GM21360 (cell line): ENCODE measurements at regions not wholly inside any gene's neighbourhood (a gene's known extent, or its start where the extent isn't known, plus 50 kb on each side); places are given as distances from the start of the nearest gene placed in this dataset.

Experiments
- ATAC-seq: cut with Tn5 transposase; IDR thresholded peaks from one replicate; pipeline ENCODE4 v1.9.1; 2021; ENCODE audit warnings: mild to moderate bottlenecking, moderate library complexity; ENCODE audit not compliant: unreplicated experiment

DNA sequence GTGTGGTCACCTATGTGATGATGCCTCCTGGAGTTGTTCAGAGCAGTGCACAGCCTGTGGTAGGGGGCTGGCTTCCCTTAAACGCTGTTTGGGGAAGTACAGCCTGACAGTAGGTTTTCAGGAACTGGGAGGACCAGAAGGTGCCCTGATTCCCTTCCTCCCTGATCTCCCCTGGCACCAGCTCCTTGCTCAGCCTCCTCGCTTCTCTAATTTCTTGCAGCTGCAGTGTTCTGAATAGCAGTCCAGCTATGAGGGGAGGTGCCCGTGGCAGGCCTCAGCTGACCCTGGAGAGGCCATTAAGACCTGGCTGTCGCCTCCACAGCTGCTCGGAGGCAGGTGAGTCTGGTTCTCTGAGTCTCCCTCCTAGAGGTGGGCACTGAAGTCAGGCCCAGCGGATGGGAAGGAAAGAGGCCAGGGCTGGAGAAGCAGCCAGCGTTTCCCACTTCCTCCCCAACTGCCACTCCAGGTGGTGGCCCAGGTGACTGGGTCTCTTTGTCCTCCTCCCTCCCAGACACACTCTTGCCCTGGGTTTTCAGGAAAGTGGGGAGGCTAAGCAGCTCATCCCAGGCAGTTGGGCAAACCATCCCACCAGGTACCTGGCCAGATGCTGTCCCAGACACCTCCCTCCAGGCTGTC lies 52.0 kb upstream of the RPL11 start:
- ATAC-seq = no peak

DNA sequence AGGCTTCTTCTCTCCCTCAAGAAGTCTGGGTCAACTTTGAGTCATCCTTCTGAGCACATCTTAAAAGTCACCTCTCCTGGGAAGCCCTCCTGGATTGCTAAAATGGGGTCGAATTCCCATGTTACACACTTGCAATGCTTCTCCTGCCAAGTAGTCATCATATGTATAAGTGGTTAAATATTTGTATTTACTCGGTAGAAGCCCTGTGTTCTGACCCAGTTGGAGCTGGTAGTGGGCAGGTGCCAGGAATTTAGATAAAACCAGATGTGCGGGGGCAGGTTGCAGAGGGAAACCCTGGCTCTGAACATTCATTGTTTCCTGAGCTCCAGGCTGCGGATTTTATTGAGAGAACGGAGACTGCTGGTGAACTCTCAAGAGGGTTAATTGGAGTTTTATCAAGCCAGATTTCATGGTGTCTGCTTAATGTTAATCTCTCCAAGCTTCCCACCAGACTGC lies 52.8 kb upstream of the RPL11 start:
- ATAC-seq = no peak

DNA sequence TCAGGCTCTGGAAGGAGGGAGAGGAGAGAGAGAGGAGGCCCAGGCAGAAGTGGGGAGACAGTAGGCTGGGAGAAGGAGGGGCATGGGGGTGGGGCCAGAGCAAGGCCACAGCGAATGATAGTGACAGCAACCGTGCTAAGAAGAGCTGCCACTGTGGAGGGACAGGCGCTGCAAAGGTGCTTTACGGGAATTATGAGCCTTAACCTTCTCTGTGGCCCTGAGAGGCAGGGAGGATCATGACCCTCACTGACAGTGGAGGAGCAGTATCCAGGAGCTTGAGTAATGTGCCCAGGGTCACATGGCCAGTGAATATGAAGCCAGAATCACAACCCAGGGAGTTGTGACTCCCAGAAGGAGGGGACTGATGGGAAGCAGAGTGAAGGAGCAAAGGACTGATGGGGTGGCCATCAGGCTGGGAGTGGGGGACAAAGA lies 53.4 kb upstream of the RPL11 start:
- ATAC-seq = no peak

DNA sequence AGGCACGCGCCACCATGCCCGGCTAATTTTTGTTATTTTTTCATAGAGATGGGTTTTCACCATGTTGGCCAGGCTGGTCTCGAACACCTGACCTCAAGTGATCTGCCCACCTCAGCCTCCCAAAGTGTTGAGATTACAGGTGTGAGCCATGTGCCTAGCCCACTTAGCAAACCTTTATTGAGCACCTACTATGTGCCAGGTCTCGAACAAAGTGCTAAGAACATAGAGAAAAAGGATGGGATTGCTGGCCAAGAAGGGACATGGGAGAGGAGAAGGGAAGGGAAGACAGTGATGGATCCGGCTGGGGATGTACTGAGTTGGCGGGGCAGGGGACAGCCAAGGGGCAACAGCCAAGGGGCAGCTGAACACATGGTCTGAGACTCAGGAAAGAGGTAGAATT lies 55.6 kb upstream of the RPL11 start:
- no peak for ATAC-seq

DNA sequence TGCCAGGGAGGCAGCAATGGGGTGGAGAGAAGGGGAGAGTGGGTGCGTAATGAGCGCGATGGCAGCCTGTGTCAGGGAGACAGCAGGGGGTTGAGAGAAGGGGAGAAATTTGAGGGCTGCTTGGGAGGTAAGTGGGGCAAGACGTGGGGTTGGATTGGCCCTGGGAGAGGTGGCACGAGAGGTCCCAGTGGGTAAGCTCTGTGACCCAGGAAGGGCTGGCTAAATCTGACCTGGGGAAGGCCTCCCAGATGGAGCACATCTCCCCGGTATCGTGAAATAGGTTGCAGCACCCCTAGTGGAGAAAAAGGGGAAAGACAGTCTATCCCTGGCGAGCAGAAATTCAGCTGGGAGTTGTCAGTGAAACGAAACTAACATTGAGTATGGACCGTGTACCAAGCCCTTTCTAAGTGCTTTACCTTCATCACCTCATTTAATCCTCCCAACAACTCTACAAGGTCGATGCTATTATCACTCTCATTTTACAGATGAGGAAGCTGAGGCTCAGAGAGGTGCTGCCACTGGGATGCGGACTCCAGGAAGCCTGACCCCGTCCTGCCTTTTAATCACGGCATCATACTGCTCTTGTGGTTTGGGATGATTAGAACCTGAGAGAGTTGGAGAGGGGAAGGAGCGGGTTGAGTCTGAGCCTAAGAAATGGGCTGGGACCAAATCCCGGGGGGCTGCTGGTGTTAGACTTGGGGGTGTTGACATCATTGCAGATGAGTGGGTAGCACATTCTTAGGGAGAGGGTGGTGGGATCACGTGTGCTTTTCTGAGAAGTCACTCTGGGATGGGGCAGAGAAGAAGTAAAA lies 56.6 kb upstream of the RPL11 start:
- no peak for ATAC-seq

DNA sequence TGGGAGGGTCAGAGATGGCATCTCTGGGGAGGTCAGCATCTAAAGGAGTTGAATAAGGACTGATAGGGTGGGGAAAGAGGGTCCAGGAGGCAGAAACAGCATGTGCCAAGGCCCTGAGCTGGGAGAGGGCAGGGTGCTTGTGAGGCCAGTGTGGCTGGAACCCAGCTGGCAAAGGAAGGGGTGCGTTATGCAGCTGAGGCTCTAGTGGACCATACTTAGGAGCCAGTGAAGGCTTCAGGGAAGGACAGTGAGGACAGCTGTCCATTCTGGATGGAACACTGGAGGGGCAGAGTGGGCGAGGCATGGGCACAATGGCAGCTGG lies 57.1 kb upstream of the RPL11 start:
- no peak for ATAC-seq

DNA sequence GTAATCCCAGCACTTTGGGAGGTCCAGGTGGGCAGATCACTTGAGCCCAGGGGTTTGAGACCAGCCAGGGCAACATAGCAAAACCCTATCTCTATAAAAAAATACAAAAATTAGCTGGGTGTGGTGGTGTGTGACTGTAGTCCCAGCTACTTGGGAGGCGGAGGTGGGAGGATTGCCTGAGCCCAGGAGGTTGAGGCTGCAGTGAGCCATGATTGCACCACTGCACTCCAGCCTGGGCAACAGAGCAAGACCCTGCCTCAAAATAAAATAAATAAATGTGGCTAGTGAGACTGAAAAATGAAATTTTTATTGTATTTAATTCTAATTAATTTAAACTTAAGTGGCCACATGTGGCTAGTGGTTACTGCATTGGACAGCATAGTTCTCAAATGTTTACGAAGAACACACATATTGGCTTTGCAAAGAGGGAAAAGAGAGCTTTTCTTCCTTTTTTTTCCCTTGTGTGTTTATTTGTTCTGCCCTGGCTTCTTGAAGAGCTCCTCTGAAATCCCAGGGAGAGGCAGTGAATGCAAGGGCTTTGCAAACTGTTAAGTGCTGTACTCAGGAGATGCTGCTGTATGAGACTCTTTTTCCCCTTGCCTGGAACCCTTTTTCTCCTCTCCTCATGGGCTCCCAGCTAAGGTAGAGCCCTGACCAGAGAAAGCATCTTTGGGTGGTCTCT lies 59.0 kb upstream of the RPL11 start:
- no peak for ATAC-seq

DNA sequence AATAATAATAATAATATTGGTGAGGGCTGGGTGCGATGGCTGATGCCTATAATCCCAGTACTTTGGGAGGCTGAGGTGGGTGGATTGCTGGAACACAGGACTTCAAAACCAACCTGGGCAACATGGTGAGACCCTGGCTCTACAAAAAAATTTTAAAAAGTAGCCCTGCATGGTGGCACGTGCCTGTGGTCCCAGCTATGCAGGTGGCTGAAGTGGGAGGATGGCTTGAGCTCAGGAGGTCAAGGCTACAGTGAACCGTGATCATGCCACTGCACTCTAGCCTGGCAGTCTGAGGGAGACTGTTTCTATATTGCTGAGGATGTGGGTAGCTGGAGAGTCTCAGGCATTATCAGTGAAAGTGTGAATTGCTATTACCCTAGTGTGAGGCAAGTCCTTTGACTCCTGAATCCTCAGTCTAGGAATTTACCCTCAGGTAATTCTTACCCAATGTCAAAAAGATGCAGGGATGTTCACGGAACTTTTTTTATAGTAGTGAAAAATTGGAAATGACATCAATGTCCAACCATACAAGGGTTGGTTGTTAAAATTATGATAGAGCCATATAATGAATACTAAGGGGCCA lies 61.8 kb upstream of the RPL11 start:
- ATAC-seq = no peak

DNA sequence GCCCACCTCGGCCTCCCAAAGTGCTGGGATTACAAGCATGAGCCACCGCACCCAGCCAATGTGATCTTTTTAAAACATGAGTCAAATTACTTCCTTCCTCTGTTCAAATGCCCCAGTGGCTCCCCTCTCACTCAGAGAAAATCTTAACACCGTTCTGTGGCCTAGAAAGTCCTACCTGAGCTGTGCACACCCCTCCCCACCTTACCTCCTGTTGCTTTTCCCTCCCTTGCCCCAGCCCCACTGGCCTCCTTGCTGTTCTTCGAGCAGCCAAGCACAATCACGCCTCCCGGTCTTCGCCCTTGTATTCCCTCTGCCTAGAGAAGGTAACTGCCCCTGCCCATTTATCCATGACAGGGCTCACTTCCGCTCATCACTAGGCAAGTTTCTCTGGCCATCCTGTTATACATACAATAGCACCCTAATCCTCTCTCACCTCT lies 62.6 kb upstream of the RPL11 start:
- ATAC-seq = no peak

DNA sequence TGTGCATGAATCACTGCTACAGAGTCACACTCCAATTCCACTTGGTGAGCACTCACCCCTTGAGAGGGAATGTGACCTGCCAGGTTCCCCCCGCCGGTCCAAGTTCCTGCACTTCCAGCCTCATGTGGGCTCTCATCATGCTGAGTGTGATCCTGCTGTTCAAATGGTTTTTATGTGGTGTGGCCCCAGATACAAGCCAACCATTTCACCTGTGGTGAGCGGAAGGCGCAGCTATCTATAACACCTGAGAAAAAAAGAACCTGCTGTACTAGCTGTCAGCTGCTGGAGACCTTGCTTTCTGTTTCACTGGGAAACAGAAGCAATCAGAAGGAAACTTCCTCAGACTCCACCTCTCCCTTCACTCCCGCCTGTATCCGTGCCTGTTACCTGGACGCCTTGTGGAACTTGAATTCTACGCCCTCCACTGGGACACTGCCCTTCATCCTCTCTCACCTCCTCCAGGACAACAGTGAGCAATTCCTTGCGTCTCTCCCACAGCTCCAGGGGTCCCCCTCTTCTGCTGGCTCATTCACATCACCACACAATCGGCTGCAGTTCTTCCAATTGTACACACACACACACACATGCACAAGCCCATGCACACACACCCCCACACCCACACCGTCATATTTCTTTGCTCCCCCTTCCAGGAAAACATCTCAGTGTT lies 64.4 kb upstream of the RPL11 start:
- ATAC-seq = no peak

DNA sequence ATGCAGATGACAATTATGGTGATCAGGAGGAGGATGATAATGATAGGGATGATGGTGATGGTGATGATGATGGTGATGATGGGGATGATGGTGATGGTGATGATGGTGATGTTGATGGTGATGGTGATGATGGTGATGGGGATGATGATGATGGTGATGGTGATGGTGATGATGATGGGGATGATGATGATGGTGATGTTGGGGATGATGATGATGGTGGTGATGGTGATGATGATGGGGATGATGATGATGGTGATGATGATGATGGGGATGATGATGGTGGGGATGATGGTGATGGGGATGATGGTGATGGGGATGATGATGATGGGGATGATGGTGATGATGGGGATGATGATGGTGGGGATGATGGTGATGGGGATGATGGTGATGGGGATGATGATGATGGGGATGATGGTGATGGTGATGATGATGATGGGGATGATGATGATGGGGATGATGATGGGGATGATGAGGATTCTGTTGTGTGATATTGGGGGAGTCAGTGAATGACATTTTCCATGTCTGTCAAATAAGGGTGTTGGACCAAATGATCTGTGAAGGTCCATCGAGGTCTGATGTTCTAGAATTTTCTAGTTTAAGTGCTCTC lies 65.6 kb upstream of the RPL11 start:
- no peak for ATAC-seq

DNA sequence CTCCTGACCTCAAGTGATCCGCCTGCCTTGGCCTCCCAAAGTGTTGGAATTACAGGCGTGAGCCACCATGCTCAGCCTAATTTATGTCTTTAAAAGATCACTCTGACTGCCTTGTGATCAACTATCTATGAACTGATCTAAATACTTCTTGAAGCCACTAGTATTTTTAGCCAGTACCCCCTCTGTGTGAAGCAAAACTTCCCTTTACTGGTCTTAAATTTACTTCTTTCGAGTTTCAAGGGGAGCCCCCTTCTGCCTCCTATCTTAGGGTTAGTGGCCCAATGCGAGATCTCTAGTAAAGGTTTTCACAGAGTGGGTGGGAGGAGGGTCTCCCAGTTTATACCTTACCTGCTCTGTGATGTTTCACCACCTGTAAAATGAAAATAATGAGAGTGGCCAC lies 66.1 kb upstream of the RPL11 start:
- no peak for ATAC-seq

DNA sequence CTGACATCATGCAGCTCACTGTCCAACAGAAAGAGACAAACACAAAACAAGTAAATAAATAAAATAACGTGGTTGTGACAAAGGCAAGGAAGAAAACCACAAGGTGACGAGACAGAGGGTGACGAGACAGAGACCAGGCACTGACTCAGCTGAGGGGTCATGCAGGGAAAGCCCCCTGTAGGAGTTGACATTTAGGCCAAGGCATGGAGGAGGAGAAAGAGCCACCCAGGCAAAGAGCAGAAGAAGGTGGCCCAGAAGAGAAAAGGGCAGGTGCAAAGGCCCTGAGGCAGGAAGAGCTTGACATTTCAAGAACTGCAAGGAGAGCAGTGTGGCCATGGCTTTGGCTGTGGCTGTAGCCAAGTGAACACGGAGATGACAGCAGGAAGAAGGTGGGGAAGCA lies 65.1 kb upstream of the ID3 start:
- no peak for ATAC-seq

DNA sequence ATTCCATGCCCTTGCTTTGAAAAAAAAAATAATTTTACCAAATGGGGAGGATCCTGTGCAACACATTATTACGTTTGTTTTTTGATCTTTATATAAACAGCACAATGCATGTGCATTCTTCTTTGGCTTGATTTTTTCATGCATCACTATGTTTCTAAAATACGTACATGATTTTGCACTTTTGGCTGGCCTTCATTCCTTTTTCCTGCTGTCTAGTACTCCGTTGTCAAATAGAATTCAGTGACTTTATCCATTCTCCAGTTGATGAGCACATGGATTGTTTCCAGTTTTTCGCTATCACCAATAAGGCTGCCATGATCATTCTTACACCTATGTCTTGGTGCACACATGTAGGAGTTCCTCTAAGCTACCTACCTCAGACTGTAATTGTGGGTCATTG lies 63.0 kb upstream of the ID3 start:
- ATAC-seq = no peak

DNA sequence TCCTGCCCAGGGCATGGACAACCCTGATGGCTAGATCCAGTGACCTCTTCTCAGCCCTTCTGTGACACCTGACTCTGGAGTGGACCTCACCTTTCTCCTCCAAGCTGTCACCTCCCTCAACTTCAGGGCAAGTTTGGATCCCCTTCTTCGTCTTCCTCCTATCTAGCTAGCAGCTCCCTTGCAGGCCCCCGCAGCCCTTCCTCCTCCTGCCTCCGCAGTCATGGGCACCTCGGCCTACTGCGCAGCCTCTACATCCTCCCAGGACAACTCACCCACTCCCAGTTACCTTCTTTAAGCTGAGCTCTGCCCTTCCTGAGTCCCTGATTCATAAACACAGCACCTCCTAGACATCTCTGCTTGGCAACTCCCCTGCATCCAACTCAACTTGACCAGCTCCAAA lies 61.3 kb upstream of the ID3 start:
- ATAC-seq = no peak

DNA sequence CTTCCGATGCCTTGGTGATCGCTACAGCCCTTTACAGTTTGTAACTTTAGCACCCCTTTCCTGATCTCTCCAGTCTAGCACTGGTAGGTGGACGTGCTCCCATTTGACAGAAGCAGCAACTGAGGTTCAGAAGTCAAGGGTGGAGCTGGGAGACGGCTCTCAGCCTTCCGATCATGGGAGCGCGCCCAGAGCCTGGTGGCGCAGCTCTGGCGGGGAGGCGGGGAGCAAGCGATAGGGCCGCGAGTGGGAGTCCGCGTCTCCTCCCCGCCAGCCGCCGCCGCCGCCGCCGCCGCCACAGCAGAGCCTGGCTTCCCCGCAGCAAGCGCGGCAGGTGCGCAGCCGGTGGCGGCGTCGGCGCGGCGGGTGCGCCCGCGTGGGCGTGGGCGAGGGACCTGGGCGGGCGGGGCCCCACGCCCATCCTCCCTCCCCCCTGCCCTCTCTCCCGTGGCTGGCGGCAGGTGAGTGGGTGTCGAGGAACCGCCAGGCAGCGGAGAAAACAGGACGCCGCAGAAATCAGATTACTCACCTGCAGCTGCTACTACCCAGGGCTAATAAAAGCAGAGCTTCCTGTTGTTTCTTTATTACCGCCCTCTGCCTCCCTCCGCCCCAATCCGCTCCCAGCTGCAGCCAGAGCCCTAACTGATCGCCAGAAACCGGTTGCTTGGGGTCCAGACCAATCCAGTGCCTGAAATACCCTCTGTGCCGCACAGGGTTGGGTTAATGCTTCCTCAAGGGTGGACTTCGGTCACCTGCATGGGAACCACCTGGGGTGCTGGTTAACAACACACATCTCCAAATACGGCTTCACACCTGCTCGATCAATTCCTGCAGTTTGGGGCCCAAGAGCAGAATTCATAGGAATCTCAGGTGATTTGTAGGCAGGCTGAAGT lies 60.2 kb upstream of the ID3 start:
- peak; percentile 54 for ATAC-seq

DNA sequence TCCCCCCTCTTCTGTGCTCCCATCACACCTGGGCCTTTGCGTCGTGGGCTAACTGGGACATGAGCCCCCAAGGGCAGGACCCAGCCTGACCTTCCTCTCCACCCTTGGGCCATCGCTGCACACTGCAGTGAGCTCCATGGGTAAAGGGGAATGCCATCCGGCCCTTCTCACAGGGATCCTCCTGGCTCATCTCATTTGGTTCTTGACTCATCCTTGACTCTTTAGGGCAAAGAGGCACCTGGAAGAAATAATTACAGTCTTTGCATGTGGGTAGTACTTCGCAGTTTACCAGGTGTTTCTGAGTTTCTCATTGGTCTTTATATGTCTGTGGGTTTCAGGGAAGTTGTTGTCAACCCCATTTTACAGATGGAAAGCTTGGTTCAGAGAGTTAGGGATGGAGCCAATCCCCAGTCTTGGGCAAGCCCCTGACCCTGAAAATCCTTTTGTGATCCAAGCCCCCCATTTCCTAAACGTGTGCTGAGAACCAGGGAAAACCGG lies 59.3 kb upstream of the ID3 start:
- ATAC-seq = no peak

DNA sequence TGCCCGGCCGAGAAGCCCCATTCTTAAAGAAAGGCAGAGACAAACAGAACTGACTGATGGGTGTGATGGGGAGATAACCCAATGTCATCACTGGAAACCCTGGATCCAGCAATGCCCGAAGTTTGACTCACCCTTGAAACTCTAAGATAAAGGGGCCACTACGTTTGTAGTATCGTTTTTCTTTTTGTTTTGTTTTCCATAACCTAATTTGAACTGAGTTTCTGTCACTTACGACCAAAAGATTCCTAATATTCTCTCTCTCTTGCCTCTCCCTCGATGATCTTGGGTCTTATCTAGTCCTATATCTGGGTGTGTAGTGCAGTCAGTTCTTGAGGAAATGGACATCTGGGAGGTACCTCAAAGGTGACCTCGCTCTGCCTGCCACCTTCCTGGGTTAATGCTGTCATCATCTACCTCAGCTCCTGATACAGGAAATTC lies 57.8 kb upstream of the ID3 start:
- no peak for ATAC-seq

DNA sequence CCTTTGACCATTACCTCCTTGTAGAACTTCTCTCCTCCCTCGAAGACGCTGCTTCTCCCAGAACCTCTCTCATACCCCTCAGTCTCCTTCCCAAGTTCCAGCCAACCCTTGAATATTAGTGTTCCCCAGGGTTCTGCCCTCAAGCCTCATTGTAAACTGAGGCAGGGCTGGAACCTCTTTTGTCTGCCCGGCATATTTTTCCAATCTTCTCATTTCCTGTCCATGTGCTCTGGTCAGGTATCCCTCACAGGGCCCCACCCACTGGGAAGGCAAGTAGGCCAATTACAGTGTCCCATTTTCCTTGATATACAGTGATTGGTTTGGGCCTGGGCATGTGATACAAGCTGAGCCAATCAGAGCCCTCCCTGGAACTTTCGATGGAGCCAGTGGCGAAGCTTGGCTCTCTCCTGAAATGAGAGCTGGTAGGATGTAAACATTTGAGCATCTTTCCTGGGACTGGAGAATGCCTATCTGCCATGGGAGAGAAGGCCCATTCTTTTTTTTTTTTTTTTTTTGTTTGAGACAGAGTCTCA lies 57.1 kb upstream of the ID3 start:
- ATAC-seq = no peak
